NB4 (cell line): ENCODE measurements at regions not wholly inside any gene's neighbourhood (a gene's known extent, or its start where the extent isn't known, plus 50 kb on each side); places are given as distances from the start of the nearest gene placed in this dataset.

ENCODE experiments used
- DNase-seq: peaks from one replicate; pipeline ENCODE4 v3.0.0; 2010; ENCODE audit warnings: low read depth
- H3K4me3 ChIP-seq: one replicate; pipeline ENCODE4 v1.5.1; 2011; ENCODE audit warnings: mild to moderate bottlenecking, low read depth, low read length, moderate library complexity
- MAX ChIP-seq: IDR thresholded peaks from 2 replicates; pipeline ENCODE4 v1.6.1; 2011; ENCODE audit warnings: low read depth, low read length
- MYC ChIP-seq: IDR thresholded peaks from 2 replicates; pipeline ENCODE4 v1.6.1; 2011; ENCODE audit warnings: low read depth, low read length
- POLR2A ChIP-seq: IDR thresholded peaks from 2 replicates; pipeline ENCODE4 v1.6.1; 2011; ENCODE audit warnings: mild to moderate bottlenecking; ENCODE audit not compliant: insufficient read length; ENCODE audit errors: extremely low read depth
- TF ChIP-seq, protein P1 (sequence below): IDR thresholded peaks from one replicate; pipeline ENCODE4 v1.5.1; 2012; ENCODE audit warnings: low read depth, low read length

DNA sequence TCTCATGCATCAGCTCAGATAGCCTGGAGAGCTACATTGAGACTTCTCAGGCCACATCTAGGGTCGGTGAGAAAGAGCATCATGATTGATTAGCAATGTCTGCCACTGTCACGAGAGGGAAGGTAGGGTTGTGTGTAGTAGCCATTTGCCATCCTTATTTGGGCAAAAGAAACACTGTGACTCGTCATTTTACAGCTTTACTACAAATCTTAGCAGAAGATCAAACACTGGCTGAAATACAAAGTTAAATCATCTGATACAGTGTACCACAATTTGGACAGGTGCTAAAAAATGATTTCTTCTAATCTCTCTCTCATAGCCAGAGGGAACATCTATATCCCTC lies 334.3 kb downstream of the CBLN1 start:
- no peak overlapping the region for H3K4me3 ChIP-seq
- TF ChIP-seq MAX (no peak), MYC (no peak)
- DNase-seq = no peak

- TF ChIP-seq, protein P1, sequence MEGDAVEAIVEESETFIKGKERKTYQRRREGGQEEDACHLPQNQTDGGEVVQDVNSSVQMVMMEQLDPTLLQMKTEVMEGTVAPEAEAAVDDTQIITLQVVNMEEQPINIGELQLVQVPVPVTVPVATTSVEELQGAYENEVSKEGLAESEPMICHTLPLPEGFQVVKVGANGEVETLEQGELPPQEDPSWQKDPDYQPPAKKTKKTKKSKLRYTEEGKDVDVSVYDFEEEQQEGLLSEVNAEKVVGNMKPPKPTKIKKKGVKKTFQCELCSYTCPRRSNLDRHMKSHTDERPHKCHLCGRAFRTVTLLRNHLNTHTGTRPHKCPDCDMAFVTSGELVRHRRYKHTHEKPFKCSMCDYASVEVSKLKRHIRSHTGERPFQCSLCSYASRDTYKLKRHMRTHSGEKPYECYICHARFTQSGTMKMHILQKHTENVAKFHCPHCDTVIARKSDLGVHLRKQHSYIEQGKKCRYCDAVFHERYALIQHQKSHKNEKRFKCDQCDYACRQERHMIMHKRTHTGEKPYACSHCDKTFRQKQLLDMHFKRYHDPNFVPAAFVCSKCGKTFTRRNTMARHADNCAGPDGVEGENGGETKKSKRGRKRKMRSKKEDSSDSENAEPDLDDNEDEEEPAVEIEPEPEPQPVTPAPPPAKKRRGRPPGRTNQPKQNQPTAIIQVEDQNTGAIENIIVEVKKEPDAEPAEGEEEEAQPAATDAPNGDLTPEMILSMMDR = no peak
- TF ChIP-seq MYC (no peak), MAX (no peak), POLR2A (no peak)
- H3K4me3 ChIP-seq = no peak overlapping the region
- DNase-seq = no peak
These were observed 334.8 kb downstream of the CBLN1 start for GRCh38 chr16:48946686-48947370.

DNA sequence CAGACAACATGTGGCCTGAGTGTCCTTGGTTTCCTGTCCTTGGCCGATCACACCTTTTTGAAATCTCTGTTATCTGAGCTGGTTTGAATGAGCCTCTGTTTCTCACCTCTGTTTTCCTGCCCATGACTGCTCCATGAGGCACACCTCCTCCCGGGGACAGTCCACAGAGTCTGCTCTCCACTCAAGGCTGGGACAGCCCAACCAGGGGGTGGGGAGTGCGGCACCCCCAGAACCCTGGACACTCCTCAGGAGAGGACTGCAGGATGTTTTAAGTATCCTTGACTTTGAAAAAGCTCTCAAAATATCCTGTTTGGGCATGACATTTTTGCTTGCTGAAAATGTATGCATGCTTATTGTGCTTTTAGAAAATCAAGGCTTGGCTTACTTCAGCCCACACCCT lies 333.0 kb upstream of the N4BP1 start:
- TF ChIP-seq POLR2A (no peak), MAX (no peak), MYC (no peak)
- TF ChIP-seq, protein P1 = no peak
- DNase-seq = no peak
- H3K4me3 ChIP-seq = no peak overlapping the region

DNA sequence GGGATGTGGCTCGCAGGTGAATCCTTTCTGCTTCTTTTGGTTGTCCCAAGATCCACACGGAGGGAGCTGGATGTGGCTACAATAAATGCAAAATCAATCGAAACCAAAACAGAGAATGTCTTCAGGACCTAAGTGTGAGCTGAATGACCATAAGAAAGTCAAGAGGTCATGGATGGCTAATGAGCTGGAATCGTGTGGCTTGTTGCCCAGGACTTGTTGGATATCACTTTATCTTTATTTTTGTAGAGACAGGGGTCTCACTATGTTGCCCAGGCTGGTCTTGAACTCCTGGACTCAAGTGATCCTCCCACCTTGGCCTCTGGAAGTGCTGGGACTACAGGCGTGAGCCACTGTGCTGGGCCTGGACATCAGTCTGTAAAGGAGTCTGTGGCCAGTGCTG lies 326.8 kb upstream of the N4BP1 start:
- no peak overlapping the region for H3K4me3 ChIP-seq
- TF ChIP-seq MAX (no peak), POLR2A (no peak), MYC (no peak)
- TF ChIP-seq, protein P1 = no peak
- DNase-seq = no peak

DNA sequence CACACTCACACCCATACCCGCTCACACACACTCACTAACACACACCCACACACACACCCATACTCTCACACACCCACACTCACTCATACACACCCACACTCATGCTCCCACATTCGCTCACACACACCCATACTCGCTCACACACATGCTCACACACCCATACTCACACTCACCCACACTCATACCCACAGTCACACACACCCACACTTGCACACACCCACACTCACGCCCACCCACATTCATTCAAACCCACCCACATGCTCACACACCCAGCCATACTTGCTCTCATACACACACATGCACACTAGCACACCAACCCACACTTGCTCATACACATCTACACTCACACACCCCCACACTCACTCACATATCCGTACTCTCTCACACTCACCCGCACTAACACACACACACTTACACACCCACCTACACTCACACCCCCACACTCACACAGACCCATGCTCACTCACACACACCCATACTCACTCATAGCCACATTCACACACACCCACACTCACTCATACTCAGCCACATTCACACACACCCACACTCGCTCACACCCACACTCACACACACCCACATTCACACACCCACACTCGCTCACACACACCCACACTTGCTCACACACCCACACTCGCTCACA lies 322.4 kb upstream of the N4BP1 start:
- H3K4me3 ChIP-seq = no peak overlapping the region
- TF ChIP-seq MYC (no peak), MAX (no peak), POLR2A (no peak)
- TF ChIP-seq, protein P1 = no peak
- no peak for DNase-seq

GRCh38 chr16:48930951-48931553 lies 321.1 kb upstream of the N4BP1 start:
- H3K4me3 ChIP-seq = no peak overlapping the region
- no peak for DNase-seq
- TF ChIP-seq POLR2A = no peak
- TF ChIP-seq, protein P1 = no peak
